ENCODE measurements at regions not wholly inside any gene's neighbourhood (a gene's known extent, or its start where the extent isn't known, plus 50 kb on each side); places are given as distances from the start of the nearest gene placed in this dataset.
A peak's percentile ranks its signal among the peaks of the same experiment; 100 is the strongest.
"Not testable (repeated sequence)": the region's sequence is repeated elsewhere in the genome, so short reads cannot be mapped to it uniquely, and the experiment has no call there.

DNA sequence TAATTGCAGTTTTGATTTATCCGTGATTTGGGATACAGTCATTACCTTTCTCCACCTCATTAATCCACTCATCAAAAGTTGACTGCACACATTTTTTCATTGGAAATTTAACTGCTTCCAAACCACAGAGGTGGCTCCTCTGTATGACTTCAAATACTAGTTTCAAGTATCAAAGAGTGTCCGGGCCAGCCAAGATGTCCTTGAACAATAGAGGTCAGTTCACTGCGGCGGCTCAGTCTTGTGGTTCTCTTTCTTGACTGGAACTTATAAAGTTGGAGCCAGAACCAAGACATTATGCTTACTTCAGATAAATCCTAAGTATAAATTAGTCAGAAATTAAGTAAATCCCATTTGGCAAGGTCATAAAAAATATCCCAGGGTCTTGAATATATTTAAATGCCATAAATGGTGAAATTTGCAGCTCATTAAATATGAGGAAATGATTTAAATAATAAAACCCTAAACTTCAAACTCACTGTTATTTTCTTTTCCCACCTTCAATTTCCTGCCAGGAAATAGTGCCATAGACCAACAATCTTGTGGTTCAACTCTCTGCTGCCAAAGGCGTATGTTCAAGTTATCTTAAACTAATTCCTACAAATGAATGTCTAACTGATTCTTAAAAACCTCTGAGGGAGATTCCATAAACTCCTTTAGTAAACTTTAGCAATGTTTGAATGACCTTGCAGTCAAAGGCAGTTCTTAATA, 360.8 kb downstream of the AEBP2 start:
- Mint-ChIP-seq H3K27ac (peak overlapping the region; percentile 14), H3K9me3 (no peaks in the 10 kb centered on the region), H3K36me3 (ENCODE audit: low read depth) (no peaks in the 10 kb centered on the region), H3K4me1 (peaks cover 2% of the 10 kb centered on the region), H3K27me3 (no peaks in the 10 kb centered on the region), H3K4me3 (no peak overlapping the region)
- DNase-seq, result no peak
- intact Hi-C loops (cut with micrococcal nuclease), result loop anchor here (5.0 kb wide), 1 partner anchor 123 kb away; no protein-coding TSS in a partner anchor

DNA sequence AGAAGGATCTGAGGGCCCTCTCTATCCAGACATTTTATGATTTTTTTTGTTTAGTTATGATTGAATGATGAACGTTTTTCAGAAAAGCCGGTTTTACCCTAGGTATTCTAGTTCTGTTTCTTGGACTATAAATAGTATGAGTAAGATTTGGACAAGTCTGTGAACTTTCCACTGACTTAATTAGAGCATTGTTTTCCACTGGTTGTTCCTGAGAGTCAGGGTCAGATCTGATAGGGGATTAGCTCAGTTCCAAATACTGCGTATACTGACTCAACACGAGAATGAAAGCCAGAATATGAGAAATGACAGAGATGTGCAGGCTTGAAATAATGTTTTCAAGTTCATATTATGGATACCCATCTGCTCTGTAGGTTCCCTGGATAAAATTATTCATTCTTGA, 361.6 kb downstream of the AEBP2 start:
- peak overlapping the region; percentile 68 for H3K27ac Mint-ChIP-seq
- H3K4me3 Mint-ChIP-seq, result no peak overlapping the region
- H3K4me1 Mint-ChIP-seq, result peaks cover 2% of the 10 kb centered on the region
- H3K36me3 Mint-ChIP-seq (ENCODE audit: low read depth), result no peaks in the 10 kb centered on the region
- DNase-seq, result no peak
- H3K9me3 Mint-ChIP-seq, result no peaks in the 10 kb centered on the region
- intact Hi-C loops (cut with micrococcal nuclease), result loop anchor here (1.0 to 5.0 kb wide), 4 partner anchors 29 to 124 kb away; no protein-coding TSS in a partner anchor
- H3K27me3 Mint-ChIP-seq, result no peaks in the 10 kb centered on the region

DNA sequence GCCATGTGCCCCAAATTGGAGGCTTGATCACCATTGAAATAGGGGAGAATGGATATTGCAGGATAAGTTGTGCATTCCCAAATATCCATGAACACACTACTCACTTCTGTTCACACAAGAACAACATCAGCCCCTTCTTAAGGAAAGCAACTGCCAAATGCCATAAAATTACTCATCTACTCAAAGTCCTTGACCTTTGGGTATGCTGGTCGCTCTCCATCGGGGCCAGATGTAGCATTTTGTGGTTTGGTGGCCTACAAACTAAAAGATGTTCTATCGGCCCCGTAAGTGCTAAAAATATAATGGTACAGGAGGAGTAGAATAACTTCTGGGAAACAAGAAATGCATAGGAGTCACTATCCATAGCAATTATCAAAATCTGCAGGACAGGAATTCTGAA, 362.6 kb downstream of the AEBP2 start:
- Mint-ChIP-seq H3K27ac (no peak overlapping the region), H3K27me3 (no peaks in the 10 kb centered on the region), H3K36me3 (ENCODE audit: low read depth) (no peaks in the 10 kb centered on the region), H3K9me3 (no peaks in the 10 kb centered on the region), H3K4me1 (peaks cover 2% of the 10 kb centered on the region), H3K4me3 (no peak overlapping the region)
- intact Hi-C loops (cut with micrococcal nuclease), result loop anchor here (1.0 to 5.0 kb wide), 4 partner anchors 28 to 125 kb away; no protein-coding TSS in a partner anchor
- DNase-seq, result no peak

DNA sequence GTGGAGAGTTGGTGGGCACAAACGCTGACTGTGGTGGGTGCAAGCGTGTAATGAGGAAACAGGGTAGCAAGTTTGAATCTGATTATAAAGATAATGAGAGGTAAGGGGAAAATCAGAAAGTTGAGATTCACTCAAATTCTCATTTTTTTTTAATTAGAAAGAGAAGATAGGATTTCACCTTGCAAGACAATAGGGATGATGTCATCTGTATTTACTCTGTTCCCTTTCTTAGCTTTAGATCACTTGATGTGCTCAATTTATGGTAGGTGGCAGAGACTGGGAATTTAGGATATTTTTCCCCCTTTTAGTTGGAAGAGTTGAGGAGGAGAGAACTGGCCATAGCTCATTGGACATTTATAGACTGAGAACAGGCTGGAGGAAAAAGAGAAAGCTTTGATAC, 363.6 kb downstream of the AEBP2 start:
- intact Hi-C loops (cut with micrococcal nuclease), result loop anchor here (5.0 kb wide), 1 partner anchor 126 kb away; no protein-coding TSS in a partner anchor
- H3K36me3 Mint-ChIP-seq (ENCODE audit: low read depth), result no peaks in the 10 kb centered on the region
- no peak overlapping the region for H3K4me3 Mint-ChIP-seq
- H3K4me1 Mint-ChIP-seq, result peaks cover 2% of the 10 kb centered on the region
- no peak for DNase-seq
- H3K27ac Mint-ChIP-seq, result no peak overlapping the region
- no peaks in the 10 kb centered on the region for H3K9me3 Mint-ChIP-seq
- H3K27me3 Mint-ChIP-seq, result no peaks in the 10 kb centered on the region

DNA sequence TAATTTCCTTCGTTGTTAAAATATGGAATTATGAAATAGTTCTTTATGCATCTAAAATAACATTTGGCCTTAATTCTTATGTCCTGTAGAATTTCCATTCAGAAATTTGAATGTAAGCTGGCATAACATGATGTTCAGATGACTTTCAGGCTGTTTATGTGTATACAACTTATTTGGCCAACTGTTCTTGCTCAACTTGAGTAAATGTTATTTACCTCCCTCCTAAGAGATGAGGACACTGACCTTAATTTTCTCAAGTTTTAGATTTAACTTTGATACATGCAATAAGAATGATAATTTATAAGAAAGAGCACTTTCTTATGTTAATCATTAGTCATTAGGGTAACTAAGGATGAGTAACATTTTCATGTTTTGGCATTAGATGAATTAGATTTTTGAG, 365.4 kb downstream of the AEBP2 start:
- no peaks in the 10 kb centered on the region for H3K36me3 Mint-ChIP-seq (ENCODE audit: low read depth)
- DNase-seq, result no peak
- H3K27ac Mint-ChIP-seq, result no peak overlapping the region
- peaks cover 5% of the 10 kb centered on the region for H3K9me3 Mint-ChIP-seq
- intact Hi-C loops (cut with micrococcal nuclease), result loop anchor here (5.0 kb wide), 1 partner anchor 127 kb away; no protein-coding TSS in a partner anchor
- H3K4me1 Mint-ChIP-seq, result peaks cover 2% of the 10 kb centered on the region
- H3K4me3 Mint-ChIP-seq, result no peak overlapping the region
- no peaks in the 10 kb centered on the region for H3K27me3 Mint-ChIP-seq

DNA sequence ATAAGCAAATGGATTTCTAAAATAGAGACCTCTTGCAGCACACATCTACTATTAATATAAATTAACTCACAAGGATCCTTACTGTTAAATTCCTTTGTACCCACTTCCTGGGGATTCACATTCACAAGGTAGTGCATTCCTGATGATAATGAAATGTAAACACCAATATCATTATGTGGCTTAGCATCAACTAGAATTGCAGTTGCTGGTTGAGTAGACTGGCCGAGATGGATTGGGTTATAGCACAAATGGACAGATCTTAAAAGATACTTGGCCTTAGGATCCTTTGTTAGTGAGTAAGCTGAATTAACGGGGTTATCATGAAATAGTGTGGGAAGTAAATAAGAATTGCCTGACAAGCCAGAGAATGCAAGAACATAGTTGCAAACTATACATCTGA, 369.1 kb downstream of the AEBP2 start:
- intact Hi-C loops (cut with micrococcal nuclease), result no loop called here
- H3K9me3 Mint-ChIP-seq, result peaks cover 5% of the 10 kb centered on the region
- no peak overlapping the region for H3K27ac Mint-ChIP-seq
- no peaks in the 10 kb centered on the region for H3K4me1 Mint-ChIP-seq
- H3K27me3 Mint-ChIP-seq, result no peaks in the 10 kb centered on the region
- H3K4me3 Mint-ChIP-seq, result no peak overlapping the region
- no peaks in the 10 kb centered on the region for H3K36me3 Mint-ChIP-seq (ENCODE audit: low read depth)
- DNase-seq, result no peak

DNA sequence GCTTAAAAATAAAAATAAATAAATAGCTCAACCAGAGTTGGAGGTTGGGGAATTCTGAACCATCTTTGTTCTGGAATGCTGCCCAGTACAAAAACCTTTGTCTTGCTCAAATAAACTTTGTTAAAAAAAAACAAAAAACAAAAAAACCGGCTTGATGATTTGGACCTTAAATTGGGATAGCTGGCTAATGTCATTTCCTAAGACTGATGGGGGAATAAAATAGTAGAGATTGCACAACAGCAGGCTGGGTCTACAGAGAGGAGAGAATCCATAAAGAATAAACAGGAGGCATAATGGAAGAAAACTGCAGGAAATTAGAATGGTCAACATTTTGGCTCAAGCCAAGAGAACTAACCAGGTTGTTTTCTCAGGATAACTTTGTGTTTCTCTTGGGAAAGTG, 370.9 kb downstream of the AEBP2 start:
- no peak for DNase-seq
- Mint-ChIP-seq H3K27me3 (no peaks in the 10 kb centered on the region), H3K27ac (no peak overlapping the region), H3K4me1 (no peaks in the 10 kb centered on the region), H3K36me3 (ENCODE audit: low read depth) (no peaks in the 10 kb centered on the region), H3K9me3 (peaks cover 11% of the 10 kb centered on the region), H3K4me3 (no peak overlapping the region)
- intact Hi-C loops (cut with micrococcal nuclease), result no loop called here

DNA sequence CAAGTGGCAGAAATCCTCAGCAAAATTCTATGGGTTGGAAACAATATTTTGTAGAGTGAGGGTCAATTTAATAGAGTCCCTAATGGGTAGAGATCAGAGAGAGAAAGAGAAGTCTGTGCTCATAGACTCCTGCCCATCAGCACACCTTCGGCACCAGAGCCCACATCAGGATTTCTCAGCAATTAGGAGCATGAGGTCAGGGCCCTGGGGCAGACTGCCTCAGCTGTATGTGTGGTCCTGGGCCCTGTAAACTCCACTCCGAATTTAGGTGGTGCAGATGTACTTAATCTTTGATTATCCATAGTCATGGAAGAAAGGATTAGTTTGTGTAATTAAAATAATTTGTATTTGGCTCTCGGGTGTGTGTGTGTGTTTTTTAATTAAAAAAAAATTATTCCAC, 372.6 kb downstream of the AEBP2 start:
- Mint-ChIP-seq H3K36me3 (ENCODE audit: low read depth) (no peaks in the 10 kb centered on the region), H3K27ac (no peak overlapping the region), H3K4me3 (no peak overlapping the region), H3K4me1 (no peaks in the 10 kb centered on the region), H3K27me3 (no peaks in the 10 kb centered on the region), H3K9me3 (peaks cover 11% of the 10 kb centered on the region)
- intact Hi-C loops (cut with micrococcal nuclease), result no loop called here
- no peak for DNase-seq

DNA sequence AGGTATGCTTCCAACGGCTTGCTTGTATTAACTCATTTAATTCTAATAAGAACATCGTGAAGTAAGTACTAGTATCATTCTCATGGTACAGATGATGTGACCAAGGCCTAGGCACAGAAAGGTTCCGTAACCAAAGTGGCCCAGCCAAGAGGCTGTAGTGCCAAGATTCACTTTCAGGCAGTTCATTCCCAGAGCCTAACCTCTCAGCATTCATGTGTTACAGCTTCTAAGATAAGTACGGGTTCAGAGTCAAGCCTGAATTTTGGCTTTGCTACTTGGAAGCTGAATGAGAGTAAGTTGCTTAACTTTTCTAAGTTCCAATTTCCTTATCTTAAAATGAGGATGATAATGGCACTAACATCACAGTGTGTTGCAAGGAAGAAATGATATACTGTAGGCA, 379.9 kb downstream of the AEBP2 start:
- Mint-ChIP-seq H3K9me3 (peaks cover 7% of the 10 kb centered on the region), H3K4me3 (no peak overlapping the region), H3K27ac (no peak overlapping the region), H3K4me1 (no peaks in the 10 kb centered on the region), H3K27me3 (no peaks in the 10 kb centered on the region), H3K36me3 (ENCODE audit: low read depth) (no peaks in the 10 kb centered on the region)
- intact Hi-C loops (cut with micrococcal nuclease), result no loop called here
- DNase-seq, result no peak

DNA sequence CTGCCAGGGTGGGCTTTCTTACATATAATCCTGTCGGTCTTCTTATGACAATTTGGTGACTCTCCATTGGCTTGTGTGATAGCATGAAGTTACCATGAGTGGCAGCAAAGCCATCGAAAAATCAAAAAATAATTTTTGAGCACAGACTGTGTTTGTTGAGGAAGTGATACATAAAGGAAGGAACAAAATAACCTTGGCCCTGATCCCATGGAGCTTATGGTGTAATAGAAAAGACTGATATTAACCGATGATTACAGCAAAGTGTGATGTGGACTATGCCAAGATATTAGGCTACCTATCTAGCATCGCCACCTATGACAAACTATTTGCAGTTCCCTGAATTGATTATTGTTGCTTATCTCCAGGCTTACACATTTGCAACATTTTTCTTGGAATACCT, 383.2 kb downstream of the AEBP2 start:
- H3K4me1 Mint-ChIP-seq, result no peaks in the 10 kb centered on the region
- no peak for DNase-seq
- H3K36me3 Mint-ChIP-seq (ENCODE audit: low read depth), result no peaks in the 10 kb centered on the region
- no peak overlapping the region for H3K4me3 Mint-ChIP-seq
- intact Hi-C loops (cut with micrococcal nuclease), result no loop called here
- H3K27ac Mint-ChIP-seq, result no peak overlapping the region
- H3K9me3 Mint-ChIP-seq, result peaks cover 20% of the 10 kb centered on the region
- no peaks in the 10 kb centered on the region for H3K27me3 Mint-ChIP-seq

DNA sequence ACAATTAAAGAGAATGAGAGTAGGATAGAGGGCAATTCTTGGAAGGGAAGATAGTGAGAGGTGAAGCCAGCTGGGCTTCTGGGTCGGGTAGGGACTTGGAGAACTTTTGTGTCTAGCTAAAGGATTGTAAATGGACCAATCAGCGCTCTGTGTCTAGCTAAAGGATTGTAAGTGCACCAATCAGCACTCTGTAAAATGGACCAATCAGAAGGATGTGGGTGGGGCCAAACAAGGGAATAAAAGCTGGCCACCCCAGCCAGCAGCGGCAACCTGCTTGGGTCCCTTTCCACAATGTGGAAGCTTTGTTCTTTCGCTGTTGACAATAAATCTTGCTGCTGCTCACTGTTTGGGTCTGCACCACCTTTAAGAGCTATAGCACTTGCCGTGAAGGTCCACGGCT, 384.0 kb downstream of the AEBP2 start:
- H3K27ac Mint-ChIP-seq; intact Hi-C loops (cut with micrococcal nuclease); H3K27me3 Mint-ChIP-seq; H3K4me3 Mint-ChIP-seq; H3K4me1 Mint-ChIP-seq; H3K36me3 Mint-ChIP-seq (ENCODE audit: low read depth); DNase-seq: not testable (repeated sequence)
- H3K9me3 Mint-ChIP-seq, result peaks cover 20% of the 10 kb centered on the region

DNA sequence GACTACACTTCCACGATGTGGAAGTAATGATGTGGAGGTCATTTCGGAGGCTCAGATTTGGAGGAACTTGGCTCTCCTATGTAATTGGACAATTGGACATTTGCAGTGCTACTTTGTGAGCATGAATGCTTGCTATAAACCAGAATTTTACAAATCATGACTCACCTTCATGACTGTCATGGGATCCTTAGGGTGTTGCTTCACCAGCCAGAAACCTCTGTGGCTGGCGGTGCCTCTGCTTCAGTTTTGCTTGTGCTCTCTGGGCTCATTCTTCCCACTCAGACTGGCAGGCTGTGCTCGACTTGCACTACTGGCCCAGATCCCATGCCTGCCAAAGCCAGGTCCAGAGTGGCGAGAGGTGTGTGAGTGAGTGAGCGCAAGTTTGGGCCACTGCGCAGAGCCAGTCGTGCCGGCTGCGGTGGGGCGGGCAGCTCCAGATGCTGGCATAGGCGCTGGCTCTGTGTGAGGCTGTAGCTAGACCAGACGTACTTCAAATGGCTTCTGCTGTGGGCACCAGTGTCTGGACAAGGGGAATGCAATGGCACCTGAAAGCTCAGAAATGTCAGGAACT, 387.8 kb downstream of the AEBP2 start:
- Mint-ChIP-seq H3K27ac (no peak overlapping the region), H3K9me3 (peaks cover 20% of the 10 kb centered on the region), H3K4me1 (peaks cover 5% of the 10 kb centered on the region), H3K4me3 (no peak overlapping the region), H3K36me3 (ENCODE audit: low read depth) (no peaks in the 10 kb centered on the region), H3K27me3 (no peaks in the 10 kb centered on the region)
- DNase-seq, result no peak
- intact Hi-C loops (cut with micrococcal nuclease), result no loop called here

DNA sequence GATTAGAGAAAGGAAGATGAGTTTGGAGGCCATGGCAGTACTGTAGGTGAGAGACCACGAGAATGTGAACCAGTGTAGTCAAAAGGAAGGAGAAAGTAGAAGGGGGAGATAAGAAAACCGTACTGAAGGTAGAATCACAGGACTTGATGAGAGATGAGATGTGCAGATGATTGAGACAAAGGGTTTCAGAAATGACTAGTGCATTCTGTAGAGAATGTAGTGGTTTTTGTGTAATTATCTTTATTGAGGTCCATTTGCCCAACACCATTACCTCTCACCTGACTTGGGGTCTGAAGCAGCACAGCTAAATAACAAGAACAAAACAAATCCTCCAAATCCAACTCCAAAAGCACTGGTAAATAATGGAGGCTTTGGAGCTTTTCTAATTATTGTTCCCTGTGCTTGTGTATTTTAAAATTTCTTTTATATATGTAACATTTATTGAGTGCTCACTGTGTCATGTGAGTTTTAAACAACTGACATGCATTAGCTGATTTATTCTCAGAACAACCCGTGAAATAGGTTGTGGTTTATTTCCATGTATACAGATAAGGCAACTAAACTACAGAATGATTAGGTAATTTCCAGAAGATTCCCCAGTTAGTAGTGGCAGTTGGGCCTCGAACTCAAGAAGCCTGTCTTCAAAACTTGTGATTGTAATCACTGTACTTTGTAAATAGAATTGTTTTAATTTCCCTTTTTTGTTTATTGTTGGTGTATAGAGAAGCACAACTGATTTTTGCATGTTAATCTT, 390.0 kb downstream of the AEBP2 start:
- intact Hi-C loops (cut with micrococcal nuclease), result no loop called here
- no peak overlapping the region for H3K4me3 Mint-ChIP-seq
- H3K9me3 Mint-ChIP-seq, result peaks cover 19% of the 10 kb centered on the region
- no peaks in the 10 kb centered on the region for H3K27me3 Mint-ChIP-seq
- H3K36me3 Mint-ChIP-seq (ENCODE audit: low read depth), result no peaks in the 10 kb centered on the region
- H3K4me1 Mint-ChIP-seq, result peaks cover 5% of the 10 kb centered on the region
- no peak for DNase-seq
- peak overlapping the region; percentile 13 for H3K27ac Mint-ChIP-seq

DNA sequence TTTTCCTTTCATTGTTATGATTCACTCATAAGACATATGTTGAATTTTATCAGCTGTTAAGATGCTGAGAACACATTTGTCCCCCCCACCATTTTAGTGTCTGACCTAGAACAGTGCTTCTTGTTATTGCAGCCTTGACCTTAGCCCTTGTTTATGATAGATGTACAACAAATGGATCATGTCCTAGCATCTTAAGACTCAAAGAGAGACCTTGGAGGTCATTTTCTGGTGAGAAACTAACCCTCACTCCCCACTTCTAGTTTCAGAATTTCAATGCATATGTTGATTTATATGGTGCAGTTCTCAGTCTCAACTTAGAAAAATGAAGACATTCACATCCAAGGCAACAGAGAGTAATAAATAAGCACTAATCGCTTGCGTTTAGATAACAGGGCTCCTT, 391.2 kb downstream of the AEBP2 start:
- peak overlapping the region; percentile 54 for H3K27ac Mint-ChIP-seq
- H3K36me3 Mint-ChIP-seq (ENCODE audit: low read depth), result no peaks in the 10 kb centered on the region
- peaks cover 8% of the 10 kb centered on the region for H3K4me1 Mint-ChIP-seq
- no peak for DNase-seq
- no peak overlapping the region for H3K4me3 Mint-ChIP-seq
- intact Hi-C loops (cut with micrococcal nuclease), result loop anchor here (1.0 to 5.0 kb wide), 2 partner anchors 29 to 398 kb away; no protein-coding TSS in a partner anchor
- H3K27me3 Mint-ChIP-seq, result no peaks in the 10 kb centered on the region
- peaks cover 9% of the 10 kb centered on the region for H3K9me3 Mint-ChIP-seq
